ENCODE measurements at regions not wholly inside any gene's neighbourhood (a gene's known extent, or its start where the extent isn't known, plus 50 kb on each side); places are given as distances from the start of the nearest gene placed in this dataset.
A peak's percentile ranks its signal among the peaks of the same experiment; 100 is the strongest.

- Histone ChIP-seq H3K36me3 (no peaks in the 10 kb centered on the region), H3K9me3 (no peaks in the 10 kb centered on the region), H3K27me3 (no peaks in the 10 kb centered on the region), H3K27ac (no peak overlapping the region), H3K4me1 (peaks cover 0 to 7% (median 0%) of the 10 kb centered on the region in 4 donors), H3K4me3 (no peak overlapping the region)
- WGBS, 2 donors = 82 to 85% methylated on average over 11 of the region's 11 CpGs
- ATAC-seq (ENCODE audit: low FRiP score in 2 of 2) (no peak), DNase-seq (peak; percentile 12 to 39)
- TF ChIP-seq POLR2AphosphoS5 (IDR thresholded peaks at IDR 0.05) (no peak), CTCF (IDR thresholded peaks at IDR 0.05) (no peak), EP300 (IDR thresholded peaks at IDR 0.05) (no peak), POLR2A (IDR thresholded peaks at IDR 0.05) (no peak)
Measured at GRCh38 chr3:11917051-11917450, 70.4 kb upstream of the TAMM41 start.

GRCh38 chr3:11919390-11919789 is 72.7 kb upstream of the TAMM41 start:
- DNase-seq (peak in 1 of 2 donors; percentile 1), ATAC-seq (ENCODE audit: low FRiP score in 2 of 2) (no peak)
- H3K4me3 ChIP-seq = no peak overlapping the region
- no peaks in the 10 kb centered on the region for H3K9me3 ChIP-seq
- WGBS, 2 donors = 36 to 60% methylated on average over 7 of the region's 7 CpGs
- no peaks in the 10 kb centered on the region for H3K36me3 ChIP-seq
- no peak for TF ChIP-seq CTCF (IDR thresholded peaks at IDR 0.05)
- TF ChIP-seq POLR2A (IDR thresholded peaks at IDR 0.05) = no peak
- TF ChIP-seq POLR2AphosphoS5 (IDR thresholded peaks at IDR 0.05) = no peak
- TF ChIP-seq EP300 (IDR thresholded peaks at IDR 0.05) = no peak
- H3K27ac ChIP-seq = no peak overlapping the region
- peaks cover 0 to 7% (median 0%) of the 10 kb centered on the region in 4 donors for H3K4me1 ChIP-seq
- no peaks in the 10 kb centered on the region for H3K27me3 ChIP-seq

GRCh38 chr3:11924518-11924917 is 77.8 kb upstream of the TAMM41 start:
- no peak overlapping the region for H3K4me3 ChIP-seq
- H3K27ac ChIP-seq = no peak overlapping the region
- no peaks in the 10 kb centered on the region for H3K4me1 ChIP-seq
- WGBS, 2 donors = 70 to 80% methylated on average over 2 of the region's 2 CpGs
- DNase-seq (no peak), ATAC-seq (ENCODE audit: low FRiP score in 2 of 2) (no peak)
- no peak for TF ChIP-seq POLR2A (IDR thresholded peaks at IDR 0.05)
- TF ChIP-seq CTCF (IDR thresholded peaks at IDR 0.05) = no peak
- TF ChIP-seq POLR2AphosphoS5 (IDR thresholded peaks at IDR 0.05) = no peak
- H3K9me3 ChIP-seq = no peaks in the 10 kb centered on the region
- no peaks in the 10 kb centered on the region for H3K27me3 ChIP-seq
- H3K36me3 ChIP-seq = no peaks in the 10 kb centered on the region

GRCh38 chr3:11928381-11928780 is 75.8 kb upstream of the SYN2 start:
- H3K27me3 ChIP-seq = no peaks in the 10 kb centered on the region
- no peak overlapping the region for H3K27ac ChIP-seq
- no peak overlapping the region for H3K4me3 ChIP-seq
- TF ChIP-seq POLR2A (IDR thresholded peaks at IDR 0.05) (no peak), EP300 (IDR thresholded peaks at IDR 0.05) (no peak), POLR2AphosphoS5 (IDR thresholded peaks at IDR 0.05) (no peak), CTCF (IDR thresholded peaks at IDR 0.05) (no peak)
- WGBS, 2 donors = 63 to 86% methylated on average over 3 of the region's 3 CpGs
- no peaks in the 10 kb centered on the region for H3K36me3 ChIP-seq
- DNase-seq = no peak
- no peaks in the 10 kb centered on the region for H3K4me1 ChIP-seq
- H3K9me3 ChIP-seq = no peaks in the 10 kb centered on the region
- ATAC-seq (ENCODE audit: low FRiP score in 2 of 2) = no peak

GRCh38 chr3:11929531-11929930 is 74.7 kb upstream of the SYN2 start:
- H3K36me3 ChIP-seq = no peaks in the 10 kb centered on the region
- no peak overlapping the region for H3K27ac ChIP-seq
- no peaks in the 10 kb centered on the region for H3K9me3 ChIP-seq
- H3K4me3 ChIP-seq = no peak overlapping the region
- WGBS, 2 donors = 90 to 92% methylated on average over 4 of the region's 4 CpGs
- no peaks in the 10 kb centered on the region for H3K4me1 ChIP-seq
- TF ChIP-seq POLR2AphosphoS5 (IDR thresholded peaks at IDR 0.05) (no peak), EP300 (IDR thresholded peaks at IDR 0.05) (no peak), CTCF (IDR thresholded peaks at IDR 0.05) (no peak), POLR2A (IDR thresholded peaks at IDR 0.05) (no peak)
- no peak for DNase-seq
- ATAC-seq (ENCODE audit: low FRiP score in 2 of 2) = no peak
- no peaks in the 10 kb centered on the region for H3K27me3 ChIP-seq

Data from upper lobe of left lung (tissue), 6 donors.